GM12872 (cell line): ENCODE measurements at regions not wholly inside any gene's neighbourhood (a gene's known extent, or its start where the extent isn't known, plus 50 kb on each side); places are given as distances from the start of the nearest gene placed in this dataset.

Experiments used
- TF ChIP-seq, protein P1 (sequence below): IDR thresholded peaks from 3 replicates; pipeline ENCODE4 v1.5.1; 2011; ENCODE audit warnings: low read depth, mild to moderate bottlenecking, low read length, moderate library complexity; ENCODE audit not compliant: insufficient read depth

GRCh38 chr7:41910940-41911600, 208.2 kb upstream of the INHBA start:
- TF ChIP-seq, protein P1, sequence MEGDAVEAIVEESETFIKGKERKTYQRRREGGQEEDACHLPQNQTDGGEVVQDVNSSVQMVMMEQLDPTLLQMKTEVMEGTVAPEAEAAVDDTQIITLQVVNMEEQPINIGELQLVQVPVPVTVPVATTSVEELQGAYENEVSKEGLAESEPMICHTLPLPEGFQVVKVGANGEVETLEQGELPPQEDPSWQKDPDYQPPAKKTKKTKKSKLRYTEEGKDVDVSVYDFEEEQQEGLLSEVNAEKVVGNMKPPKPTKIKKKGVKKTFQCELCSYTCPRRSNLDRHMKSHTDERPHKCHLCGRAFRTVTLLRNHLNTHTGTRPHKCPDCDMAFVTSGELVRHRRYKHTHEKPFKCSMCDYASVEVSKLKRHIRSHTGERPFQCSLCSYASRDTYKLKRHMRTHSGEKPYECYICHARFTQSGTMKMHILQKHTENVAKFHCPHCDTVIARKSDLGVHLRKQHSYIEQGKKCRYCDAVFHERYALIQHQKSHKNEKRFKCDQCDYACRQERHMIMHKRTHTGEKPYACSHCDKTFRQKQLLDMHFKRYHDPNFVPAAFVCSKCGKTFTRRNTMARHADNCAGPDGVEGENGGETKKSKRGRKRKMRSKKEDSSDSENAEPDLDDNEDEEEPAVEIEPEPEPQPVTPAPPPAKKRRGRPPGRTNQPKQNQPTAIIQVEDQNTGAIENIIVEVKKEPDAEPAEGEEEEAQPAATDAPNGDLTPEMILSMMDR, result no peak

- TF ChIP-seq, protein P1, result no peak
Measured at GRCh38 chr7:41907444-41907843, 204.6 kb upstream of the INHBA start.

- TF ChIP-seq, protein P1, result no peak
Measured at GRCh38 chr7:41900532-41900931, 197.6 kb upstream of the INHBA start.

DNA sequence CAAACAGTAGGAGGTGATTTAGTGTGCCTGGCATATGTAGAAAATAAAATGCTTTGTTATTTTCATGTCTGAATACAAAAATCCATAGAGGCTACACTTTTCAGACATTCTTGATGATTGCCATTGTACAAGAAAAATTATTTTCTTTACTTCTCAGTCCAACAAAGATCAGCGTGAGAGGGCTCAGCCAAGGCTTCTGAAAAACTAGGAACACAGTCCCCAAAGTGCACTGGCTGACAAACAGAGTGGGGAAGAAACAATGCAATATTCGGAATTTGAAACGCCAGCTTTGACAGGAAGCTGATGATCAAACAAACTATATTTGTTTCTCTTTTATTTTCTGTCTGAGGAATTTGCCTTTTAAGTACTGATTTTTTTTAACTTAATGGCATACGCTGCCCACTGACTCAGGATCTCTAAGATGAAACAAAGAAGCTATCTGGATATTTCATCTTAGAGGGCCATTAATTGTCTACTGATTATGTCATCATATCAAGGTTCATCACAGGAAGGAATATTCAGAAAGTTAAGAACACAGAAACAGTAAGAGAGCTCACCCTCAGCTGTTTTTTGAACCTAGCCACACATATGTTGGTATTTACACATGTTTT, 197.0 kb upstream of the INHBA start:
- TF ChIP-seq, protein P1, result no peak

GRCh38 chr7:41893656-41894055, 190.8 kb upstream of the INHBA start:
- TF ChIP-seq, protein P1, result no peak

DNA sequence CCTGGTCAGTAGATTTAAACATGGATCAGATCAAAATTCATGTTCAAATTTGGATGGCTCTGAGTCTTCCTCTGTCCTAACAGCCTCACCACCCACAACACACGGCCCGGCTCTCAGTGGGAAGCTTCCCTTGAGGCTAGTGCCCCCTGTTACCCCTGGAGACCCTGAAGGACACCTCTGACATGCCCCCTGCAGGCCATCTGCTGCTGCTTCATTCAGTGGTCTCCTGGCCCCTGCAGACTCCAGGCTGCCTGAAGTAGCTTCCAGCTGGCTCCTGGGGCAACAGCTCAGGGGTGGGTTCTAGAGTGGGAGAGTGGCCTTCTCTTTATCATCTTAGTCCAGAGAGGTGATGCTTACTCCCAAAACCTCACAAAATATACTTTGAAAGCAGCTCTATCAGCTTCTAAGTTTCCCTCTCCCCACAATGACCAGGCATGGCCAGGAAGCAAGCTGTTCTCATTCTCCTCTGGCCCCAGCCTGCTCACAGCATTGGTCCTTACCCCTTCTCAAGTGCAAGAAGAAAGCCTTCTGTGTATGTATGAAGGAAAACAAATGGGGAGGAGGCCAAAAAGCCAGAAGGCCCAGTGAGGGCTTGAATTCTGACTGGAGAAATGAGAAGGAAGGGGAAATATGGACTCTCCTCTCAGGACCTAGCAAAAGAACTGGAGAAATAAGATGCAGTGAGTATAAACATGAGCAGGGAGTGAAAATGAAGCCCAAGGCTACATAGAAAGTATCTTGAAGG, 189.6 kb upstream of the INHBA start:
- TF ChIP-seq, protein P1, result peak; percentile 43

GRCh38 chr7:41891950-41892349, 189.1 kb upstream of the INHBA start:
- TF ChIP-seq, protein P1, result no peak
